Upper lobe of left lung (tissue), 6 donors: ENCODE measurements at regions not wholly inside any gene's neighbourhood (a gene's known extent, or its start where the extent isn't known, plus 50 kb on each side); places are given as distances from the start of the nearest gene placed in this dataset.

Experiments used
- ATAC-seq, 2 donors: fragments of 200-7000 bp; cut with Tn5 transposase; one replicate each; pipeline ENCODE4 v1.9.1; 2022; ENCODE audit warnings: mild to moderate bottlenecking in 2 of 2, moderate library complexity in 2 of 2; ENCODE audit not compliant: low FRiP score in 2 of 2
- DNase-seq, 2 donors: peaks; one replicate each; pipeline ENCODE4 v3.0.0-alpha.2; 2019 to 2020
- H3K27ac ChIP-seq, 4 donors: fragments of 200-600 bp; sonication (generic); one replicate each; pipeline ENCODE4 v1.5.1; 2016 to 2019
- H3K27me3 ChIP-seq, 4 donors: fragments of 200-600 bp; sonication (generic); one replicate each; pipeline ENCODE4 v1.5.1; 2017 to 2019
- H3K36me3 ChIP-seq, 4 donors: fragments of 200-600 bp; sonication (generic); one replicate each; pipeline ENCODE4 v1.5.1; 2016 to 2019
- H3K4me1 ChIP-seq, 4 donors: fragments of 200-600 bp; sonication (generic); one replicate each; pipeline ENCODE4 v1.5.1; 2018 to 2019
- H3K4me3 ChIP-seq, 4 donors: fragments of 200-600 bp; sonication (generic); one replicate each; pipeline ENCODE4 v1.5.1; 2017 to 2019; ENCODE audit warnings: mild to moderate bottlenecking in 2 of 4, moderate library complexity in 1 of 4
- H3K9me3 ChIP-seq, 4 donors: fragments of 200-600 bp; sonication (generic); one replicate each; pipeline ENCODE4 v1.5.1; 2018 to 2019
- EP300 ChIP-seq, 4 donors: sonication (generic); formaldehyde crosslinking; IDR thresholded peaks; one replicate each; pipeline ENCODE4 v1.5.1; 2017; ENCODE audit warnings: antibody characterized with exemption in 4 of 4, control low read depth in 2 of 4
- POLR2A ChIP-seq, 4 donors: fragments of 450-650 bp; IDR thresholded peaks; one replicate each; pipeline ENCODE4 v1.5.1; 2016 to 2017; ENCODE audit warnings: antibody characterized with exemption in 4 of 4, mild to moderate bottlenecking in 2 of 4
- POLR2AphosphoS5 ChIP-seq, 2 donors: sonication (generic); formaldehyde crosslinking; IDR thresholded peaks; one replicate each; pipeline ENCODE4 v1.5.1; 2017; ENCODE audit warnings: antibody characterized with exemption in 2 of 2
- WGBS, 2 donors: methylation state at CpG; one replicate each; pipeline ENCODE4 v1.1.5; 2017 to 2018; 5-methylcytosine and 5-hydroxymethylcytosine counted together
- TF ChIP-seq, protein P1 (sequence below), 6 experiments: fragments of 450-650 bp in 4 of 6; fragments of 200-600 bp in 2 of 6; sonication (generic) in 2 of 6; IDR thresholded peaks; one replicate each; pipeline ENCODE4 v1.5.1; 2016 to 2019; ENCODE audit warnings: antibody characterized with exemption in 6 of 6
- donor health status: DM: no; HTN: no; CAD: no; lungs with moderate emphysema.
- donor health status: DM: no; HTN: yes; CAD: no; lungs with severe emphysema.

DNA sequence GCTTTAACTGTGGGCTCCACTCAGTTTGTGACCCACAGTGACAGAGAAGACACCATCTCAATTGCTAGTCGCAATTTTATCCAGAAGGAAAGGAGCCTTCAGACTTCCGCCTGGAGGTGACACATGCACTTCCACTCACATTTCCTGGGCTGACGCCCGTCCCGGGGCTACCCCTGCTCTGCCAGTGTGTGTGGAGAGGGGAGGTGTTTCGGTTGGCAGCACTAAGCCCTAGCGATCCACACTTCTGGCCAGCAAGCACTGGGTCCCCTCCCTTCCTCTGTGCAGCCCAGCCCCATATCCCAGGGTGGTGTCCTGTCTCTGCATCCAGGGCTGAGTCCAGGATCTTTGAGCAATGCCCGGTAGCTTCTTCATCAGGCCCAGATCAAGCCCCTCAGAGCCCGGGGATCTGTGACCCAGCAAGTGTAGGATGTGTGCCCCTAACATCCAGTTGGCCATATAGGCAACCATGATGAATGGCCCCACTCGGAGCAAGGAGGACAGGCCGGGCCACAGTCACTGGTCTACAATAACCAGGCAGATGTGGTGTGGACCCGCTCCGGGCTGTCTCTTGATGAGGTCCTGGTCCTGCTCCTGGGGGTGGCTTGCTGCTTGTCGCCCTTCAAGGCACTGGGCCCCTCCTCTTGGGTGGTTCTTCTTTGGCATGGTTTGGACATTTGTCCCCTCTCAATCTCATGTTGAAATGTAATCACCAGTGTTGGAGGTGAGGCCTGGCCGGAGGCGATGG, 141.9 kb upstream of the SPACA7 start:
- Histone ChIP-seq H3K4me1 (no peaks in the 10 kb centered on the region), H3K9me3 (no peaks in the 10 kb centered on the region), H3K27ac (no peak overlapping the region), H3K27me3 (peaks cover 0 to 4% (median 0%) of the 10 kb centered on the region in 4 donors), H3K4me3 (no peak overlapping the region), H3K36me3 (no peaks in the 10 kb centered on the region)
- no peak for DNase-seq
- WGBS, 2 donors, result 70 to 75% methylated on average over 10 to 13 of the region's 16 CpGs
- TF ChIP-seq, protein P1, sequence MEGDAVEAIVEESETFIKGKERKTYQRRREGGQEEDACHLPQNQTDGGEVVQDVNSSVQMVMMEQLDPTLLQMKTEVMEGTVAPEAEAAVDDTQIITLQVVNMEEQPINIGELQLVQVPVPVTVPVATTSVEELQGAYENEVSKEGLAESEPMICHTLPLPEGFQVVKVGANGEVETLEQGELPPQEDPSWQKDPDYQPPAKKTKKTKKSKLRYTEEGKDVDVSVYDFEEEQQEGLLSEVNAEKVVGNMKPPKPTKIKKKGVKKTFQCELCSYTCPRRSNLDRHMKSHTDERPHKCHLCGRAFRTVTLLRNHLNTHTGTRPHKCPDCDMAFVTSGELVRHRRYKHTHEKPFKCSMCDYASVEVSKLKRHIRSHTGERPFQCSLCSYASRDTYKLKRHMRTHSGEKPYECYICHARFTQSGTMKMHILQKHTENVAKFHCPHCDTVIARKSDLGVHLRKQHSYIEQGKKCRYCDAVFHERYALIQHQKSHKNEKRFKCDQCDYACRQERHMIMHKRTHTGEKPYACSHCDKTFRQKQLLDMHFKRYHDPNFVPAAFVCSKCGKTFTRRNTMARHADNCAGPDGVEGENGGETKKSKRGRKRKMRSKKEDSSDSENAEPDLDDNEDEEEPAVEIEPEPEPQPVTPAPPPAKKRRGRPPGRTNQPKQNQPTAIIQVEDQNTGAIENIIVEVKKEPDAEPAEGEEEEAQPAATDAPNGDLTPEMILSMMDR (IDR thresholded peaks at IDR 0.05), result no peak
- TF ChIP-seq POLR2A (IDR thresholded peaks at IDR 0.05) (no peak), EP300 (IDR thresholded peaks at IDR 0.05) (no peak), POLR2AphosphoS5 (IDR thresholded peaks at IDR 0.05) (no peak)
- no peak for ATAC-seq

DNA sequence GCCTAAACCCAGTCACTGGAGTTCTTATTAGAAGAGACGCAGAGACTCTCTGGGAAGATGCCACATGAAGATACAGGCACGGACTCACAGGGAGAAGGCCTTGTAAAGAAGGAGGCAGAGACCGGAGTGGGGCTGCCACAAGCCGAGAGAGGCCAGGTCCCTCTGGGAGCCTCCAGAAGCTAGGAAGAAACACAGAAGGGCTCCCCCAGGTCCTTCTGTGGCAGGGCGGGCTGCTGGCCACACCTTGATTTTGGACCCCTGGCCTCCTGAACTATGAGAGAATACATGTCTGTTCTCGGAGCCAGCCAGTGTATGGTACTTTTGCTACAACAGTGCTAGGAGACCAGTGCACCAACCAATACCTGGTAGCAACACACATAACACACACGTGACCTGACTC, 140.1 kb upstream of the SPACA7 start:
- peaks cover 0 to 4% (median 0%) of the 10 kb centered on the region in 4 donors for H3K27me3 ChIP-seq
- H3K9me3 ChIP-seq, result no peaks in the 10 kb centered on the region
- TF ChIP-seq POLR2AphosphoS5 (IDR thresholded peaks at IDR 0.05), result no peak
- TF ChIP-seq, protein P1 (IDR thresholded peaks at IDR 0.05), result no peak
- no peak for TF ChIP-seq EP300 (IDR thresholded peaks at IDR 0.05)
- no peak for TF ChIP-seq POLR2A (IDR thresholded peaks at IDR 0.05)
- no peak overlapping the region for H3K4me3 ChIP-seq
- no peaks in the 10 kb centered on the region for H3K4me1 ChIP-seq
- no peak for DNase-seq
- no peaks in the 10 kb centered on the region for H3K36me3 ChIP-seq
- H3K27ac ChIP-seq, result no peak overlapping the region
- 83 to 84% methylated on average over 6 to 7 of the region's 7 CpGs for WGBS, 2 donors
- no peak for ATAC-seq

DNA sequence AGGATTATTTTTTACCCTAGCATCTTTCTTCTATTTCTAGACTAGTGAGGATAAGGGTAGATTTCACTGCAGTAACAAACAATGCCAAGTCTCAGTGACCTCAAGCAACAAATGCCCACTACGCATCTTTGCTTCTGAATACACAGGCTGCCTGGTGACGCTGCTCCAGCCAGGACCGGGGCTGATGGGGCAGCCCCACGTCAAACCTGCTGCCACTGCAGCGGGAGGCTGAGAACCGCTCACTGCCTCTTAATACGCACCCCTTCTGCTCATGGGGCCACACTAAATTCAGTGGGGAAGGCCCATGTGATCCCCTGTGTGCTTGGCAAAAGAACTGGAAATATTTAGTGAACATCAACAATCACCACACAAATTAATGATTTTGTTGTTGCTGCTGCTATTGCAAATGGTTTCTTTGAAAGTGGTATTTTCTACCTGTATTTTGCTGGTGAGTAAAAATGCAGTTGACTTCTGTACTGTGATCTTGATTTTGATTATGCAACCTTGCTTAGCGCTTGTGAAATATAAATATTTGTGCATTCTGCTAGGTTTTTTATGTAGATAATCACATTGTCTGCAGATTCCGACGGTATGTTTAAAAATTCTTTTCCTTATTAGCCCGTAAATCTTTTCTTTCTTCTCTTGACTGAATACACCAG, 139.5 kb upstream of the SPACA7 start:
- no peaks in the 10 kb centered on the region for H3K9me3 ChIP-seq
- no peak overlapping the region for H3K27ac ChIP-seq
- ATAC-seq (no peak), DNase-seq (no peak)
- TF ChIP-seq, protein P1 (IDR thresholded peaks at IDR 0.05), result no peak
- TF ChIP-seq EP300 (IDR thresholded peaks at IDR 0.05) (no peak), POLR2AphosphoS5 (IDR thresholded peaks at IDR 0.05) (no peak), POLR2A (IDR thresholded peaks at IDR 0.05) (no peak)
- H3K4me1 ChIP-seq, result no peaks in the 10 kb centered on the region
- H3K27me3 ChIP-seq, result peaks cover 0 to 4% (median 0%) of the 10 kb centered on the region in 4 donors
- no peak overlapping the region for H3K4me3 ChIP-seq
- H3K36me3 ChIP-seq, result no peaks in the 10 kb centered on the region
- 77% methylated on average over 8 to 11 of the region's 11 CpGs for WGBS, 2 donors

DNA sequence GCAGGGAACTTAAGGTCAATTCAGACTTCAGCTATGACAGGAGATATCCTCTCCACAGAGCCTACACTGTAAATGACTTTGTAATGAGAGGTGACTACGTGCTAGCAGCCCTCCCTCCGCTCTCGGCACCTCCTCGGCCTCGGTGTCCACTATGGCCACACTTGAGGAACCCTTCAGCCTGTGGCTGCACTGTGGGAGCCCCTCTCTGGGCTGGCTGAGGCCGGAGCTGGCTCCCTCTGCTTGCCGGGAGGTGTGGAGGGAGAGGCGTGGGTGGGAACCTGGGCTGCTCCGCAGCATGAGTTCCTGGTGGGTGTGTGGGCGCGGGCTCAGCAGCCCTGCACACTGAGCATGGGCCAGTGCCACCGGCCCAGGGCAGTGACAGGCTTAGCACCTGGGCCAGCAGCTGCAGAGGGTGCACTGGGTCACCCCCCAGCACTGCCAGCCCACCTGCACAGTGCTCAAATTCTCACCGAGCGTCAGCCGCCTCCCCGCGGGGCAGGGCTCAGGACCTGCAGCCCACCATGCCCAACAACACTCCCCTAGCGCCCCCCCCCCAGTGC, 137.6 kb upstream of the SPACA7 start:
- H3K27me3 ChIP-seq, result peaks cover 0 to 4% (median 0%) of the 10 kb centered on the region in 4 donors
- no peaks in the 10 kb centered on the region for H3K9me3 ChIP-seq
- no peaks in the 10 kb centered on the region for H3K36me3 ChIP-seq
- ATAC-seq, result no peak
- DNase-seq, result no peak
- H3K27ac ChIP-seq, result no peak overlapping the region
- TF ChIP-seq POLR2A (IDR thresholded peaks at IDR 0.05), result no peak
- no peak for TF ChIP-seq POLR2AphosphoS5 (IDR thresholded peaks at IDR 0.05)
- TF ChIP-seq, protein P1 (IDR thresholded peaks at IDR 0.05), result no peak
- TF ChIP-seq EP300 (IDR thresholded peaks at IDR 0.05), result no peak
- no peak overlapping the region for H3K4me3 ChIP-seq
- 86 to 91% methylated on average over 5 to 18 of the region's 18 CpGs for WGBS, 2 donors
- no peaks in the 10 kb centered on the region for H3K4me1 ChIP-seq
